Activated naive CD8-positive, alpha-beta T cell treated with anti-CD3 and anti-CD28 coated beads for 36 hours (primary cell): ENCODE measurements at regions not wholly inside any gene's neighbourhood (a gene's known extent, or its start where the extent isn't known, plus 50 kb on each side); places are given as distances from the start of the nearest gene placed in this dataset.

ENCODE experiments used
- DNase-seq: peaks from one replicate; pipeline ENCODE4 v3.0.0; 2021
- H3K27ac Mint-ChIP-seq: one replicate; pipeline ENCODE4 v1.8.0; 2022; ENCODE audit warnings: mild to moderate bottlenecking, moderate library complexity, mixed read lengths
- H3K27me3 Mint-ChIP-seq: one replicate; pipeline ENCODE4 v1.8.0; 2022; ENCODE audit warnings: mild to moderate bottlenecking, mixed read lengths
- H3K36me3 Mint-ChIP-seq: one replicate; pipeline ENCODE4 v1.8.0; 2021; ENCODE audit warnings: mild to moderate bottlenecking, mixed read lengths
- H3K4me1 Mint-ChIP-seq: one replicate; pipeline ENCODE4 v1.8.0; 2021; ENCODE audit warnings: mixed read lengths
- H3K4me3 Mint-ChIP-seq: one replicate; pipeline ENCODE4 v1.8.0; 2022; ENCODE audit warnings: mild to moderate bottlenecking, moderate library complexity, mixed read lengths
- H3K9me3 Mint-ChIP-seq: one replicate; pipeline ENCODE4 v1.8.0; 2022; ENCODE audit warnings: mixed read lengths

- Mint-ChIP-seq H3K4me1 (peaks cover 1% of the 10 kb centered on the region), H3K4me3 (no peak overlapping the region), H3K36me3 (no peaks in the 10 kb centered on the region), H3K9me3 (no peaks in the 10 kb centered on the region), H3K27ac (no peak overlapping the region), H3K27me3 (peaks cover 11% of the 10 kb centered on the region)
- DNase-seq, result no peak
Observed at GRCh38 chr15:61524086-61524485, 295.0 kb upstream of the RORA start.

GRCh38 chr15:61522411-61522810 is 293.3 kb upstream of the RORA start:
- DNase-seq, result no peak
- peaks cover 16% of the 10 kb centered on the region for H3K27me3 Mint-ChIP-seq
- H3K4me3 Mint-ChIP-seq, result no peak overlapping the region
- H3K27ac Mint-ChIP-seq, result no peak overlapping the region
- H3K36me3 Mint-ChIP-seq, result no peaks in the 10 kb centered on the region
- no peaks in the 10 kb centered on the region for H3K9me3 Mint-ChIP-seq
- peaks cover 1% of the 10 kb centered on the region for H3K4me1 Mint-ChIP-seq

- Mint-ChIP-seq H3K4me1 (peaks cover 1% of the 10 kb centered on the region), H3K36me3 (no peaks in the 10 kb centered on the region), H3K27me3 (peaks cover 20% of the 10 kb centered on the region), H3K4me3 (no peak overlapping the region), H3K9me3 (no peaks in the 10 kb centered on the region), H3K27ac (no peak overlapping the region)
- DNase-seq, result no peak
Observed at GRCh38 chr15:61521953-61522352, 292.9 kb upstream of the RORA start.

GRCh38 chr15:61519296-61519695 is 290.2 kb upstream of the RORA start:
- no peak for DNase-seq
- Mint-ChIP-seq H3K27me3 (peaks cover 23% of the 10 kb centered on the region), H3K4me3 (no peak overlapping the region), H3K36me3 (no peaks in the 10 kb centered on the region), H3K4me1 (peaks cover 1% of the 10 kb centered on the region), H3K27ac (no peak overlapping the region), H3K9me3 (no peaks in the 10 kb centered on the region)

- H3K4me3 Mint-ChIP-seq, result no peak overlapping the region
- no peaks in the 10 kb centered on the region for H3K9me3 Mint-ChIP-seq
- no peak overlapping the region for H3K27ac Mint-ChIP-seq
- H3K4me1 Mint-ChIP-seq, result peaks cover 1% of the 10 kb centered on the region
- peaks cover 23% of the 10 kb centered on the region for H3K27me3 Mint-ChIP-seq
- H3K36me3 Mint-ChIP-seq, result no peaks in the 10 kb centered on the region
- no peak for DNase-seq
Observed at GRCh38 chr15:61518191-61518950, 289.3 kb upstream of the RORA start.

GRCh38 chr15:61517776-61518175 is 288.7 kb upstream of the RORA start:
- Mint-ChIP-seq H3K9me3 (no peaks in the 10 kb centered on the region), H3K4me3 (no peak overlapping the region), H3K27ac (no peak overlapping the region), H3K27me3 (peaks cover 17% of the 10 kb centered on the region), H3K36me3 (no peaks in the 10 kb centered on the region), H3K4me1 (peaks cover 1% of the 10 kb centered on the region)
- no peak for DNase-seq

GRCh38 chr15:61517335-61517734 is 288.2 kb upstream of the RORA start:
- DNase-seq, result no peak
- Mint-ChIP-seq H3K9me3 (no peaks in the 10 kb centered on the region), H3K27ac (no peak overlapping the region), H3K4me3 (no peak overlapping the region), H3K36me3 (no peaks in the 10 kb centered on the region), H3K4me1 (peaks cover 1% of the 10 kb centered on the region), H3K27me3 (peaks cover 16% of the 10 kb centered on the region)

- H3K27ac Mint-ChIP-seq, result no peak overlapping the region
- no peaks in the 10 kb centered on the region for H3K36me3 Mint-ChIP-seq
- H3K27me3 Mint-ChIP-seq, result peaks cover 29% of the 10 kb centered on the region
- H3K4me3 Mint-ChIP-seq, result no peak overlapping the region
- no peak for DNase-seq
- H3K9me3 Mint-ChIP-seq, result no peaks in the 10 kb centered on the region
- no peaks in the 10 kb centered on the region for H3K4me1 Mint-ChIP-seq
Observed at GRCh38 chr15:61511756-61512155, 282.7 kb upstream of the RORA start.

- no peak overlapping the region for H3K4me3 Mint-ChIP-seq
- peaks cover 29% of the 10 kb centered on the region for H3K27me3 Mint-ChIP-seq
- no peaks in the 10 kb centered on the region for H3K36me3 Mint-ChIP-seq
- no peaks in the 10 kb centered on the region for H3K4me1 Mint-ChIP-seq
- DNase-seq, result no peak
- no peak overlapping the region for H3K27ac Mint-ChIP-seq
- no peaks in the 10 kb centered on the region for H3K9me3 Mint-ChIP-seq
Observed at GRCh38 chr15:61511089-61511488, 282.0 kb upstream of the RORA start.

- no peak overlapping the region for H3K4me3 Mint-ChIP-seq
- DNase-seq, result no peak
- no peak overlapping the region for H3K27ac Mint-ChIP-seq
- peaks cover 29% of the 10 kb centered on the region for H3K27me3 Mint-ChIP-seq
- H3K9me3 Mint-ChIP-seq, result no peaks in the 10 kb centered on the region
- no peaks in the 10 kb centered on the region for H3K4me1 Mint-ChIP-seq
- no peaks in the 10 kb centered on the region for H3K36me3 Mint-ChIP-seq
Observed at GRCh38 chr15:61509327-61509840, 280.3 kb upstream of the RORA start.

- no peaks in the 10 kb centered on the region for H3K36me3 Mint-ChIP-seq
- no peaks in the 10 kb centered on the region for H3K4me1 Mint-ChIP-seq
- peaks cover 28% of the 10 kb centered on the region for H3K27me3 Mint-ChIP-seq
- H3K9me3 Mint-ChIP-seq, result no peaks in the 10 kb centered on the region
- no peak overlapping the region for H3K4me3 Mint-ChIP-seq
- no peak for DNase-seq
- H3K27ac Mint-ChIP-seq, result no peak overlapping the region
Observed at GRCh38 chr15:61503383-61503969, 274.4 kb upstream of the RORA start.

GRCh38 chr15:61501815-61502389 is 272.8 kb upstream of the RORA start:
- no peaks in the 10 kb centered on the region for H3K9me3 Mint-ChIP-seq
- H3K4me3 Mint-ChIP-seq, result no peak overlapping the region
- no peaks in the 10 kb centered on the region for H3K36me3 Mint-ChIP-seq
- H3K4me1 Mint-ChIP-seq, result no peaks in the 10 kb centered on the region
- peaks cover 31% of the 10 kb centered on the region for H3K27me3 Mint-ChIP-seq
- no peak overlapping the region for H3K27ac Mint-ChIP-seq
- no peak for DNase-seq

GRCh38 chr15:61500951-61501620 is 272.0 kb upstream of the RORA start:
- no peaks in the 10 kb centered on the region for H3K4me1 Mint-ChIP-seq
- H3K36me3 Mint-ChIP-seq, result no peaks in the 10 kb centered on the region
- no peak for DNase-seq
- H3K9me3 Mint-ChIP-seq, result no peaks in the 10 kb centered on the region
- peaks cover 28% of the 10 kb centered on the region for H3K27me3 Mint-ChIP-seq
- no peak overlapping the region for H3K27ac Mint-ChIP-seq
- H3K4me3 Mint-ChIP-seq, result no peak overlapping the region

- H3K36me3 Mint-ChIP-seq, result no peaks in the 10 kb centered on the region
- H3K4me3 Mint-ChIP-seq, result no peak overlapping the region
- no peak for DNase-seq
- no peaks in the 10 kb centered on the region for H3K9me3 Mint-ChIP-seq
- no peaks in the 10 kb centered on the region for H3K4me1 Mint-ChIP-seq
- no peak overlapping the region for H3K27ac Mint-ChIP-seq
- peaks cover 31% of the 10 kb centered on the region for H3K27me3 Mint-ChIP-seq
Observed at GRCh38 chr15:61500523-61500922, 271.4 kb upstream of the RORA start.

GRCh38 chr15:61499376-61499775 is 270.3 kb upstream of the RORA start:
- no peaks in the 10 kb centered on the region for H3K4me1 Mint-ChIP-seq

More at GRCh38 chr15:61499376-61499775, 270.3 kb upstream of the RORA start:
- H3K27ac Mint-ChIP-seq, result no peak overlapping the region
- DNase-seq, result no peak
- H3K9me3 Mint-ChIP-seq, result no peaks in the 10 kb centered on the region
- H3K27me3 Mint-ChIP-seq, result peaks cover 33% of the 10 kb centered on the region
- H3K4me3 Mint-ChIP-seq, result no peak overlapping the region
- H3K36me3 Mint-ChIP-seq, result no peaks in the 10 kb centered on the region
